GM23338 (cell line): ENCODE measurements at regions not wholly inside any gene's neighbourhood (a gene's known extent, or its start where the extent isn't known, plus 50 kb on each side); places are given as distances from the start of the nearest gene placed in this dataset.

Experiments used
- ATAC-seq: fragments of 200-7000 bp; cut with Tn5 transposase; 3 replicates; pipeline ENCODE4 v1.9.1; 2020
- DNase-seq: peaks from one replicate; pipeline ENCODE4 v3.0.0-alpha.2; 2015; ENCODE audit warnings: low spot score
- H2AFZ ChIP-seq: fragments of 200-600 bp; sonication (generic); 2 replicates; pipeline ENCODE4 v1.8.0; 2016; ENCODE audit warnings: antibody characterized with exemption, mild to moderate bottlenecking, moderate library complexity
- H3F3A ChIP-seq: fragments of 200-600 bp; sonication (generic); replicated peaks from 2 replicates; pipeline ENCODE4 v1.8.0; 2017; ENCODE audit warnings: antibody characterized with exemption, mixed run types, low read depth
- H3K27ac ChIP-seq: fragments of 200-600 bp; sonication (generic); 2 replicates; pipeline ENCODE4 v1.6.1; 2016; ENCODE audit warnings: low read depth
- H3K27me3 ChIP-seq: fragments of 200-600 bp; sonication (generic); 2 replicates; pipeline ENCODE4 v1.8.0; 2016; ENCODE audit warnings: mild to moderate bottlenecking, mixed run types, moderate library complexity; ENCODE audit not compliant: insufficient read depth
- H3K36me3 ChIP-seq: fragments of 200-600 bp; sonication (generic); 2 replicates; pipeline ENCODE4 v1.8.0; 2016; ENCODE audit warnings: mild to moderate bottlenecking; ENCODE audit not compliant: insufficient read depth
- H3K4me1 ChIP-seq: fragments of 200-600 bp; sonication (generic); 2 replicates; pipeline ENCODE4 v1.8.0; 2016; ENCODE audit warnings: mild to moderate bottlenecking, moderate library complexity; ENCODE audit not compliant: insufficient read depth
- H3K4me2 ChIP-seq: fragments of 200-600 bp; sonication (generic); 2 replicates; pipeline ENCODE4 v1.7.1; 2017; ENCODE audit warnings: mixed run types
- H3K4me3 ChIP-seq: fragments of 200-600 bp; sonication (generic); 2 replicates; pipeline ENCODE4 v1.6.1; 2016; ENCODE audit warnings: mixed run types
- H3K79me2 ChIP-seq: fragments of 200-600 bp; sonication (generic); replicated peaks from 2 replicates; pipeline ENCODE4 v1.8.0; 2017; ENCODE audit warnings: mild to moderate bottlenecking; ENCODE audit not compliant: insufficient read depth
- H3K9me2 ChIP-seq: fragments of 200-600 bp; sonication (generic); 2 replicates; pipeline ENCODE4 v1.8.0; 2017; ENCODE audit not compliant: insufficient read depth
- H4K20me1 ChIP-seq: fragments of 200-600 bp; sonication (generic); replicated peaks from 2 replicates; pipeline ENCODE4 v1.8.0; 2017; ENCODE audit warnings: mild to moderate bottlenecking; ENCODE audit not compliant: insufficient read depth
- H3K27ac Mint-ChIP-seq: 2 replicates; pipeline ENCODE4 v1.8.0; 2020; ENCODE audit warnings: inconsistent platforms, mild to moderate bottlenecking, moderate library complexity, mixed read lengths
- H3K27me3 Mint-ChIP-seq: 3 replicates; pipeline ENCODE4 v1.8.0; 2022; ENCODE audit warnings: low read depth, mild to moderate bottlenecking, moderate library complexity, mixed read lengths, inconsistent platforms; ENCODE audit not compliant: insufficient read depth, poor library complexity
- H3K36me3 Mint-ChIP-seq: 3 replicates; pipeline ENCODE4 v1.8.0; 2021; ENCODE audit warnings: low read depth, mild to moderate bottlenecking, inconsistent platforms, moderate library complexity, mixed read lengths
- H3K4me1 Mint-ChIP-seq: 3 replicates; pipeline ENCODE4 v1.8.0; 2020; ENCODE audit warnings: mild to moderate bottlenecking, inconsistent platforms, mixed read lengths
- H3K4me3 Mint-ChIP-seq: 3 replicates; pipeline ENCODE4 v1.8.0; 2021; ENCODE audit warnings: moderate library complexity, mild to moderate bottlenecking, inconsistent platforms, mixed read lengths
- H3K9me3 Mint-ChIP-seq: 3 replicates; pipeline ENCODE4 v1.8.0; 2020; ENCODE audit warnings: moderate library complexity, mild to moderate bottlenecking, inconsistent platforms, mixed read lengths
- CREB1 ChIP-seq: fragments of 250-450 bp; sonication (Bioruptor Pico); IDR thresholded peaks from 2 replicates; pipeline ENCODE4 v1.5.0; 2020; ENCODE audit warnings: low read depth, mild to moderate bottlenecking, moderate library complexity
- CTCF ChIP-seq, 2 experiments: fragments of 200-600 bp in 1 of 2; sonication (generic) in 1 of 2; conservative IDR thresholded peaks; 2 replicates each; pipeline versions ENCODE4 v1.5.1 to v1.6.1; 2016 to 2017; ENCODE audit warnings: antibody characterized with exemption in 2 of 2, low read depth in 2 of 2, mild to moderate bottlenecking in 2 of 2, moderate library complexity in 1 of 2
- ETS1 ChIP-seq: IDR thresholded peaks from 2 replicates; pipeline ENCODE4 v1.6.1; 2016; ENCODE audit warnings: antibody characterized with exemption
- EZH2 ChIP-seq: fragments of 200-600 bp; sonication (generic); IDR thresholded peaks from one replicate; pipeline ENCODE4 v1.8.0; 2017; ENCODE audit warnings: antibody characterized with exemption, mild to moderate bottlenecking, low read depth; ENCODE audit not compliant: unreplicated experiment
- EZH2phosphoT487 ChIP-seq: fragments of 200-600 bp; sonication (generic); IDR thresholded peaks from one replicate; pipeline ENCODE4 v1.8.1; 2018; ENCODE audit warnings: antibody characterized with exemption; ENCODE audit not compliant: unreplicated experiment
- JUNB ChIP-seq: IDR thresholded peaks from one replicate; pipeline ENCODE4 v1.6.1; 2016; ENCODE audit warnings: antibody characterized with exemption; ENCODE audit not compliant: unreplicated experiment
- NANOG ChIP-seq: IDR thresholded peaks from 2 replicates; pipeline ENCODE4 v1.6.1; 2016; ENCODE audit warnings: antibody characterized with exemption, borderline replicate concordance
- POLR2AphosphoS5 ChIP-seq: IDR thresholded peaks from 2 replicates; pipeline ENCODE4 v1.6.1; 2016; ENCODE audit warnings: antibody characterized with exemption, low read depth
- REST ChIP-seq: IDR thresholded peaks from one replicate; pipeline ENCODE4 v1.6.1; 2018; ENCODE audit warnings: antibody characterized with exemption; ENCODE audit not compliant: unreplicated experiment
- STAT1 ChIP-seq: IDR thresholded peaks from one replicate; pipeline ENCODE4 v1.6.1; 2016; ENCODE audit warnings: antibody characterized with exemption; ENCODE audit not compliant: unreplicated experiment
- ZNF114 ChIP-seq: fragments of 250-450 bp; sonication (Bioruptor Pico); IDR thresholded peaks from 2 replicates; pipeline ENCODE4 v1.5.0; 2020; ENCODE audit warnings: mild to moderate bottlenecking, moderate library complexity
- ZNF331 ChIP-seq: fragments of 250-450 bp; sonication (Bioruptor Pico); IDR thresholded peaks from 2 replicates; pipeline ENCODE4 v1.5.0; 2020; ENCODE audit warnings: low read depth, mild to moderate bottlenecking, moderate library complexity
- ZNF462 ChIP-seq: fragments of 250-450 bp; sonication (Bioruptor Pico); IDR thresholded peaks from 2 replicates; pipeline ENCODE4 v1.5.0; 2020; ENCODE audit warnings: mild to moderate bottlenecking, moderate library complexity

GRCh38 chr16:19959736-19960135 lies 75.1 kb upstream of the GPRC5B start:
- peak overlapping the region; percentile 77 for H2AFZ ChIP-seq
- no peaks in the 10 kb centered on the region for H3K79me2 ChIP-seq
- H3K4me1 Mint-ChIP-seq = peaks cover 35% of the 10 kb centered on the region
- no peak overlapping the region for H3K27ac ChIP-seq
- peak; percentile 31 for DNase-seq
- H4K20me1 ChIP-seq = no peaks in the 10 kb centered on the region
- TF ChIP-seq JUNB = no peak
- no peak for TF ChIP-seq ZNF331 (CRISPR knock-in tag)
- no peak for TF ChIP-seq CTCF (conservative IDR thresholded peaks at IDR 0.05; ENCODE audit: low read depth in 2 of 2)
- no peak for TF ChIP-seq CREB1 (CRISPR knock-in tag)
- TF ChIP-seq EZH2 = no peak
- TF ChIP-seq NANOG = no peak
- TF ChIP-seq EZH2phosphoT487 = no peak
- no peak for TF ChIP-seq ZNF114 (CRISPR knock-in tag)
- no peak for TF ChIP-seq REST
- no peak for TF ChIP-seq POLR2AphosphoS5
- TF ChIP-seq ZNF462 (CRISPR knock-in tag) = no peak
- TF ChIP-seq STAT1 = no peak
- TF ChIP-seq ETS1 = no peak
- H3K4me3 Mint-ChIP-seq = no peak overlapping the region
- peaks cover 13% of the 10 kb centered on the region; the same call in 2 of the 3 replicates for H3K36me3 Mint-ChIP-seq
- H3F3A ChIP-seq = no peaks in the 10 kb centered on the region
- peaks cover 25% of the 10 kb centered on the region for H3K4me1 ChIP-seq
- peaks cover 2% of the 10 kb centered on the region for H3K27me3 Mint-ChIP-seq
- ATAC-seq = no peak
- 0 out of 2 replicates have a peak, but pooled peaks cover 3% of the 10 kb centered on the region for H3K9me2 ChIP-seq
- H3K9me3 Mint-ChIP-seq = peaks cover 17% of the 10 kb centered on the region
- H3K4me3 ChIP-seq = no peak overlapping the region
- no peaks in the 10 kb centered on the region for H3K27me3 ChIP-seq
- H3K4me2 ChIP-seq = peak overlapping the region; percentile 25; the same call in 1 of the 2 replicates
- H3K27ac Mint-ChIP-seq = peak overlapping the region; percentile 57; the same call in 1 of the 2 replicates
- H3K36me3 ChIP-seq = no peaks in the 10 kb centered on the region
